HG02981 (cell line): ENCODE measurements at regions not wholly inside any gene's neighbourhood (a gene's known extent, or its start where the extent isn't known, plus 50 kb on each side); places are given as distances from the start of the nearest gene placed in this dataset.

Experiments
- ATAC-seq: cut with Tn5 transposase; IDR thresholded peaks from one replicate; pipeline ENCODE4 v1.9.1; 2021; ENCODE audit warnings: mild to moderate bottlenecking, moderate library complexity; ENCODE audit not compliant: unreplicated experiment

DNA sequence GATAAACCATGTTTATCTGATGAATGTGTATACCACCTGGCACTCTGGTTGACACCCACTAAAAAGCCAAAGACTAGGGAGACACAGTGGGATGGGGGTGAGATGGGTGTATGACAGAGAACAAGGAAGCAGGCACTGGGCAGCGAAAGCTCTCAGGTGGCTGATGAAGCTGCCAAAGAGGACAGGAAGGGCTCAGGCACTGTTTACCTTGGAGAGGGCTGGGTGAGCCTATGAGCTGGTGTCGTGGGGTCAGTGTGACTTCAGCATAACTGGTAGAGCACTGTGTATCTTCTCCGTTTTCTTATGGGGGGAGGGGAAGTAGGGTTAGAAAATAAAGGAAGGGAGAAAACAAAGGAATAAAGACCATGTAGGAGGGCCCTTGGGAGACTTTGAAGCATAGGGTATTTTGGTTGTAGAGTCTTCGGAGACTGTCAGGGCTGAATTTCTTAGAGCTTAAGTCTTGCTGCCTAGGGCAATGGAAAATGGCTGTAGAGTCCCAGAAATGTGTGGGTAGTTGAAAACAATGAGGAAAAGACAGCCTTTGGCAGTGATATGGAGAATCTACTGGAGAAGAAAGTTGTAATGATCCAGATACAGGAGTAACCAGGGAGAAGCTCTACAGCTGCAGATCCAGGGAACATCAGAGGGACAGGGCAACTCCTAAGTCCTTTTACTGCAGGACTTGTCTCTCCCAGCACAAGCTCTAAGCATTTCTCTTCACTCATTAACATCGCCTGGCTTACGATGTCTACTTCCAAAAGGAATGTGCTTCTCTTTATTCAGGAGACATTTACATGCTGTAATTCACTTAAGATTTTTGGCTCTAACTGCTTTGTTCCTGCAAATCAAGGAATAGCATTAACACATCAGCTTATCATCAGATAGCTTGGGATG is 120.0 kb downstream of the AQP4 start:
- ATAC-seq, result no peak

DNA sequence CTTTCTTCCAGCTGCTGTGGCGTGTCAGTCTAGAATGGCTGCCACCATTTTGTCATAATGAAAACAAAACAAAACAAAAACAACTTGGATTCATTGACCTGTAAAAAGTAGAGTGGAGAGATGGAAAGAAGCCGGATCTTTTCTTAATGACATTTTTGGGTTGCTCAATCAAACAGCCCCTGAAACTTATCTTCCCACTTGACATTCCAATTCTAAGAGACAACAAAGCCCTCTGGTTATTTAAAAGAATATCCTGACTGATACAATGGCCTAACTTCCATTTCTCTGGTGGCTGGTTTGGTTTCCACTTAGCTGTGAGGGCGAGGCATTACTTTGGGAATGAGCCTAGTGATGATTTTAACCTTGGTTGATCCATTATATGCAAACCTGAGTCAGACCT is 123.7 kb downstream of the AQP4 start:
- ATAC-seq, result no peak

DNA sequence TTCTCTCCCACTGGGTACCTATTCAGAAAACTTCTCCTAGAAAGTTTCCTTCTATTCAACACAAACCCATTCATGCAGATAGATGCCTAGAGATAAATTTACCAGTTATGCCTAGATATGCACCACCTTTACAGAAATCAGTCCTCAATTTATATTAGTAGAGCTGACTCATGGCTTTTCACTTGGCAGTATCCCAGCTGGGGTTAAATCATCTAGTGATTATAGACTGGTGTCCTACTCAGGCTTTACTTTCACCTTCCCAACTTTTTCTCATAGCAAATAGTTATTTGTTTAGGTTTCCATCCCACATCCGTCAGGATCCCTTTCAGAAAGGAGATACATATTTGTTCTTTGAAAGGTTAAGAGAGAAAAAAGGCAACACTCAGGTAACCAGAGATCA is 124.5 kb downstream of the AQP4 start:
- ATAC-seq, result no peak

DNA sequence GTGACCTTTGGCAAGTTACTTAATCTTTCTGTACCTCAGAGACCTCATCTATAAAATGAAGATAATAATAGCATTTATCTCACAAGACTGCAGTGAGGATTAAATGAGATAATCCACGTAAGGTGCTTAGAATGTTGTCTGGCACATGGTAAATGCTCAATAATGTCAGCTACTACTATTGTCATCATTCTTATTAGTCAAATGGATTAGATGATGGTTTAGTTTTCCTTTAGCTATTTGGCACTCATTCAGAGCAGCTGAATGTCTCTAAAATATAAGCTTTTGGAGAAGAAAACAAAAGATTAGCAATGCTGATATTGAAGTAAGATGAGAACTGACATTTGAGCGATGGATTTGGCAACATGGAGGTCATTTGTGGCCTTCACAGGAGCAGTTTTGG is 125.1 kb downstream of the AQP4 start:
- no peak for ATAC-seq

DNA sequence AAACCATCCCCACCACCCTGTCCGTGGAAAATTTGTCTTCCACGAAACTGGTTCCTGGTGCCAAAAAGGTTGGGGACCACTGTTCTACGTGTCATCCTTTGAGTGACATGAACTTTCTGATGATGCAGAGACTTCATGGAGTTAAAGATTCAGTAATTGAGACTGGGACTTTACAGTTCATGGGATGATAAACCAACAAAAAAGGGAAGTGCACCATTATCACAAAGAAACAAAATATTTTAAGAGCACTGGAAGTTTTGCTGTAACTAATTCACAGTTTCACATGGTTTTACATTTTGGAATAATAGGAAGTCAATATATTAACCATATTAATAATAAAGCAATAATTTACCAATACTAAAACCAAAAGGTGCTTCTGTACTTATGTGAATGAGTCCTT is 126.8 kb downstream of the AQP4 start:
- ATAC-seq, result no peak

DNA sequence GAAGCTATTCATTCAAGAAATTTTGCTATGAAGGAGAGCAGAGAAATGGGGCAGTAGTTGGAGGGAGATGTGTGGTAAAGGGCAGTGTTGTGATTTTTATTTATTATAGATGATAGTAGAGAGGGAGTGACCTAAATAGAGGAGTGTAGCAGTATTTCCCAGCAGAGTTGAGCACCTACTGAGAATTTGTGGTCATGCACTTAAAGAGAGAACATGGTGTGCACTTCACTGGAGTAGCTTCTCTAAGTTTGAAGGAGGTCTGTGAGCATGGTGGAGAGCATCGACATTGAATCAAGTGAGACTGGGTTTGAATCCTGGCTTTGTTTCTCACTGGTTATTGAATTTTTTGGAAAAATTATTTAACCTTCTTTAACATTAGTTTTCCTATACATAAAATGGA is 129.2 kb downstream of the AQP4 start:
- no peak for ATAC-seq

DNA sequence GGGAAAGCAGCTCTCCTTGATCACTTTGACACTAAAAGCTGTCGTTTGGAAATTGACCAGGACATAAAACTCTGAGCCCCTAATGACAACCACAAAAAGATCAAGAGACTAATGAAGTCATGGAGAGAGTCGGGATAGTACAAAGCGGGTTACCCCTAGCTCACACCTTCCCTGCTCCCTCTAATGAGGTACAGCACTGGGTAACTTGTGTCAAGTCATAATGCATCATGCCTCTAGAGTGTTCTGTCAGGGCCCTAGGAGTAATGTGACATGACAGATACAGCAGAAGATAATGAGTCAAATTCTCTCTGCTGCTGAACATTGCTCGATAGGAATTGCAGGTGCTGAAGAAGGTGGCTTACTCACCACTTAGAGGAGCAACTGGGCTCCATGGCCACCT is 130.7 kb downstream of the AQP4 start:
- ATAC-seq, result no peak

DNA sequence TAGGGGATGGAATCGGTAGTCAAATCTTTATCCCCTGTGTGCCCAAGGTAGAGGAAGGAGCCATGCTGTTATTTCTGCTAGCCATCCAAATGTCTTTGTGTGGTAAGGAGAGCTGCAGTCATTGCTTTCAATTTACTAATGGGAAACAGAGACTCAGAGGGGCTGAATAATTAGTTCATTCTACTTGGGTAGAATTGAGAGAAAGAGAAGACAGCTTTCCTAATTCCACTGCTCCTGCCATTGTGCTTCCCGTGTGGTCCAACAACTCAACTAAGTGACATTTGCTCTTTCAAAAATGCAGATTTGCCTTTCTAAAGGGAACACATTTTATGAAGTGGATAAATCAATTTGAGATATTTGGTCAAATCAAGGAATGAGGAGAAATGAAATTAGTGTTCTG is 136.1 kb downstream of the AQP4 start:
- ATAC-seq, result no peak

DNA sequence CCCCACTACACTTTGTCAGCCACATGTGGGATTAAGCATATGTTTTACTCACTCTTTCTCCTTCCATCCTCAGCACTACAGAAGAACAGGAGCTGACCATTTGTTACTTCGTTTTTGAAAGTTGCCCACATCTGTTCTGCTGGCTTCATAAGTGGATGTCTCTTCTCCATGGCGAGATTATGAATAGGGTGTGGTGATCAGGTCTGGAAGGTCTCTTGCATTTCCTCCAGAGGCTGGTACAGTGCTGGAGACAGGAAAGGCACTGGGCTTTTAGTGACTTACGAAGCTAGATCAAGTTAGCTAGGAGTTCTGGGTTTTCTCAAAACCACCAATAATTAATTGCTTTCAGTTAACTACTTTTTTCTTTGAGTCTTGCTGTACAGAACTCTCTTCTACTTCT is 136.5 kb downstream of the AQP4 start:
- no peak for ATAC-seq

DNA sequence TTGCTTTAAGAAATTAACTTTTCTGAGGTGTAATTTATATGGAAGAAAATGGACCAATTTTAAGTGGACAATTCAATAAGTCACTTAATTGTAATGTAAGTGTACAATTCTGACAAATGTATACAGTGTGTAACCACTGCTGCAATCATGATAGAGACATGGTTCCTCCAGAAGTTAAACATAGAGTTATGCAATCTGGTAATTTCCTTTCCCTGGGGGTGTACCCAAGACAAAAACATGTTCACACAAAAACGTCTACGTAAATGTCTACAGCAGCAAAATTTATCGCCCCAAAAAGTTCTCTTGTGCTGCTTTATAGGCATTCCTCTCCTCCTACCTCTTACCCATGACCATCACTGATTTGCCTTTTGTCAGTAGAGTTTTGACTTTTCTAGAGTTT is 141.5 kb downstream of the AQP4 start:
- ATAC-seq, result no peak

DNA sequence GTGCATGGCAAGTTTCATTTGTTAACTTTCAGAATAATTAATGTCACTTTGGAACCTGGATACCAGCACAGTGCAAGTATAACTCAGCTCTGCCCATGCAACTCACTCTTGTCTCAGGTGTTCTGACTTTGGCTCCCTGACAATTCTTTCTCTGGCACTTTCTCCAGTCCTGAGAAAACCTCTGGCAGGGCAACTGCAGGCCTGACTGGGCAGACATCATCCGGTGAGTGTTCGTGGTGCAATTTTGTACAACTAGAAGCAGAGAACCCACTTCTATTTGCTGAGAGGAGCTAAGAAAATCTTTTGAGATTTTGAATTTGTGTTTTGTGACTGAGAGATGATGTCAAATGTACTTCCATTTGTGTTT is 143.0 kb downstream of the AQP4 start:
- ATAC-seq, result no peak

DNA sequence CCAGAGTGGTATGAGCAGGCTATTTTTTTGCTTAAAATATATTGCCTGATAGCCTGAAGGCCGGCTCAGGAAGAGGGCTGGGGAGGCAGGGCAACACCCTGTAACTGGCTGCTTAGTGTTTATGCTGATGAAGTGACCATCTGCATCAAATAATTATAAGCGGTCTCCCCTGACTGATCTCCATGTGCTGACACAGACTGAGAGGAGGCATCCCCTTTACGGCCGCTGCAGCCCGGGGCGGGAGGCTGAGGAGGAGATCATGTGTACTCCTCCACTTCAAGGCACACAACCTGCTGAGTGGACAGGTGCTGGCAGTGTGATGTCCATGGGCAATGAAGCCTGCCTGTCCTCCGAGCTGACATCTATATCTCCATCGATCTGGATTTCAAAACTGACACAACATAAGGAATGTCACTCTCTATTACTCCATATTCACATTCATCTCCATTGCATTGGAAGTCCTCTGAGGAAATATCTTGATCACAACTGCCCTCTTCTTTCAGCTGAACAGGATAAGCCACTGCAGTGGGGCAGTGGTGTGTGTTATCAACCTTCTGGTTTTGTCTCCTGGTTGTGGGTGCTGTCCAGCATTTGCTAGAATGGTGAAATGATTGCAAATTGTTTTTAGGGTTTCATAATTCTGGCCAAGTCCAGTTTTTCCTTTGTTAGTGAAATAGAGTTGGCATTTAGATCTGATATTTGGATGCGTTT is 143.5 kb downstream of the AQP4 start:
- no peak for ATAC-seq

DNA sequence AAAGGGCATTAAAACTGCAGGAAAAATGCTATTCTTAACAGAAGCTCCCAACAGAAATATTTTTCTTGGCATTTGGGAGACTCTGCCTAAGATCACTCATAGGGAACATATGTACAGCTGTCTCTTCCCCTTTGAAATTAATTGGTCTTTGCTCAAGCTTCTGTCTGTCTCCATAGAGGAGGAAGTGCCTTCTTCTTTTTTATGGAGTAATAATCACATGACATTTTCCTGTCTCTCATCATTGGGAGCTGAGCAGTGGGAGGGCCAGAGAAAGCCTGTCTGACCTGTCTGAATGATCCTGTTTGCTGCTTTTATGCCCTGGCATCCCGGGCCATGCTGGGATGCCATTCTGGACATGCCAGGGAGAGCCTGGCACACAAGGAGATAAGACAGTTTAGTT is 145.6 kb downstream of the AQP4 start:
- no peak for ATAC-seq

DNA sequence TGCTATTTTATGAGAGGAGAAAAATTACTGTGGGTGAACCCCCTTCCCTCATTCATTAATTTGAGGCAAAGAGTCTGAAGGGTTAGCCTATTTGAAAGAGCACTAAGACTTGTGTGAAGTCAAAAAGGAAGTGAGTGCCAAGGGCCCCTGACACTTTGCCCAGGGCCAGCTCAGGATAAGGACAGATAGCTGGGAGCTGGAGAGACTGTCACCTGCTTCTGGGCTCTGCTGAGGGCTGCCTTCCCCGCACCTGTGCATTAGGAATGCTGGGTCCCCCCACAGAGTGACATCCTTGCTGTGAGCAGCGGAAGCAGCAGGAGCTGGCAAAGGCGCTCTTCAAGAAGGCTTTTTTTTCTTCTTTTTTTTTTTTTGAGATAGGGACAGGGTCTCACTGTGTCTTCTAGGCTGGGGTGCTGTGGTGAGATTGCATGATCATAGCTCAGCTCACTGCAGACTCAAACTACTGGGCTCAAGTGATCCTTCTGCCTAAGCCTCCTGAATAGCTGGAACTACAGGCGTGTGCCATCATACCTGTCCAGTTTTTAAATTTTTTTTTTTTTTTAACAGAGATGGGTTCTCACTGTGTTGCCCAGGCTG is 148.3 kb downstream of the AQP4 start:
- no peak for ATAC-seq

DNA sequence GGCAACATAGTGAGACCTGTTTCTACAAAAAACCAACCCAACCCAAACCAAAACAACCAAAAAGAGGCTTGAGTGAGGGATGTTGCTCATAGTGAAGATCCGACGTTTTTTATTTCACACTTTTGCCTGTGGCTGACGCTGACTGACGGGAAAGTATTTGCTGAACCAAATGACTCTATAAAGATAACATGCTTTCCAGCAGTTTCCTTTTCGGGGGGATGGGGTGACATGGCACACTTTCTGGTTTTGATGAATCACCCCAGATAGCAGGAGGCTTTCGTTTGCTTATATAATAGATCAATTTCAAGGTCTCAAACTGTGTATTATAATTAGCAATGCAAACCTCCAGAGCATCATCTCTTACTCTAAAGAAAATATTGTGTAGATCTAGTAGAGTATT is 150.8 kb downstream of the AQP4 start:
- no peak for ATAC-seq

DNA sequence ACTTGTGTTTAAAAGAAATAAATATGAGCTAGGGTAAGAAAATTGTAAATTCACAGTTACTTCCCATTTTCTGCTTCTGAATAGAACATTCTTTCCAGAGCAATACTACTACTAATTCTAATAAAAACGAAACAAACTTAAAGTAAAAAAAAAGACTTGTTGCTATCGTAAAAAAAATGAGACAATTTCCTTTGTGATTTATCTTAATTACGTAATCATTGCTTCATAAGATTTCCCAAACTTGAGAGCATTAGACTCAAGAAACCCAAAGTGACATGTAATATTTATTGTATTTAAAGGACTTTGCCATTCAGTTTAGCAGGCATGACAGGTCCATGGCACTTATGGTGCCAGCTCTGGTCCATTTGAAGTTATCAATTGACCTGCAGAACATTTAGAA is 153.8 kb downstream of the AQP4 start:
- no peak for ATAC-seq

DNA sequence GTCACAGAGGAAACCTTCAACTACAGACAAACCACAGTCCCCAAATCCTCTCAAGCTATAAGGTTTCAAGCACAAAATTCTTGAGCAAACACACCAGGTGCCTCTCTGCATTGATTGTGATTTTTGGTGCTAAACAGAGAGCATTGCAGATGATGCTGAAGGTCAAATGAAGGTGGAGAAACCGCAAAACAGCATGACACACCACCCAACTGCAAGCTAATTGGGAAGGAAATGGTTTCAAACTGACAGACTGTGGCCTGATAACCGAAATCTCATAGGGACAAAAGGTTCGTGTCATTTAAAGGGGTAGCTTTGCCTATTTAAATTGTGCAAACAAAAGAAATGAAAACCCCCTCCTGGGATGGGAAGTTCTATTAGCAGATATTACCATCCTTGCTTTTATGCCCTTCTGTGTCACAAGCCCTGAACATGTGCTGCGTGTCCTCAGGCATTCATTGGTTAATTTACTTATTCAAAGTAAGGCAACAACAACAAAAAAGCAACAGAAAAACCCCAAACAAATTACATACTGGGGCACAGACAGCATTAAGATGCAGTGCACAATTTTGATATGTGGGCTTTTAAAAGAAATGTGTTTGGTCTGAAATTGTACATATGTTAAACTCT is 154.9 kb downstream of the AQP4 start:
- ATAC-seq, result peak; percentile 79

DNA sequence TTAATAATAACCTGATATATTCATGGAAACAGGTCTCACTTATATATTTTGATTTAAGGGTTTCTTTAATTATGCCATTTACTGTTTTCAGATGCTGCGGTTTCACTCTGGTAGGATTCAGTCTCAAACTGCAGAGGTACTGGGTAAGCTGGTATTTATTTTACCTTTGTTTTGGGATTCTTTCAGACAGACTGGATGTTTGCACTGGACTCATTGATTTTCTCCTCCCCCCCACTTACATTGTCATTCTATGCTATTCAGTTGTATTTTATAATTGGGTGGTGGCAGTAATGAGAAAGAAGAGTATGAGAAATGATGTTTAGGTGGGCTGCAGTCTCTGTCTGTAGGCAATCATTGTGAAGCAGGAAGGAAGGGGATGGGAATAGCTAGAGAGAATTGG is 155.6 kb downstream of the AQP4 start:
- ATAC-seq, result no peak

DNA sequence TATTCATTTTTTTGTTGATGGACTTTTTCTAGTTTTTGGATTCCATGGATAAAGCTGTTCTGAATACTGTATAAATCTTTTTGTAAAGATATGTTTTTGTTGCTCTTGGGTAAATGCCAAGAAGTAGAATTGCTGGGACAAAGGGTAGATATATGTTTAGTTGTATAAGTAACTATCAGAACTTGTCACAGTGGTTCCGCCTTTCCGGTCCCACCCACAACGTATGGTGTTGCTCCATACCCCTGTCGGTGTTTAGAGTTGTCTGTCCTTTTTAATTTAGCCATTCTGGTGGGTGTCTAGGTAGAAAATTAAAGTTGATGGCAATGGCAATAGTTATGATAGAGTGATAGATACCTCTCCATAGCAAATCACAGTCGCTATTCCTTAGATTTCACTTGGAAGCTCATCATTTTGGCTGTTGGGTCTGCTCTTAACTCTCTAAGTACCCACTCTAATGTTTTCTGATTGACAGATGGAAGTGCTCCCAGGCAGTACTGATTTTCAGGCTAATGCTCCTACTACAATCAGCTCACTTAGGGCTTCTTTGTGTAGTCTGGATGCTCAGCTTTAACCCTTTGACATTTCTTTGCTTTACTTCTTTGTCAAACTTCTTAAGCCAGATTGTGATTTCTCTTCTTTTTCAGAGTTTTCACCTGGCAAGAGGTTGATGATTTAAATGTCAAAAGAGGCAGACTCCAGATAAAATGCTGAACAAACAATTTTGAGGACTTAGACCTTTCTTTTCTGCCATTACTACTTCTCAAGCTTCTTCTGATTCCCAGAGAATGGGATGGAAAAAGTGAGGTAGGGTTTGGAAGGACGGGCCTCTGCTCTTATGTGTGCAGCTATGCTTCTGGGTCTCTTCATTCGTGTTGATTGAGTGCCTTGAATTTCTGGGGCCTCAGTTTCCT is 156.4 kb downstream of the AQP4 start:
- ATAC-seq, result no peak

DNA sequence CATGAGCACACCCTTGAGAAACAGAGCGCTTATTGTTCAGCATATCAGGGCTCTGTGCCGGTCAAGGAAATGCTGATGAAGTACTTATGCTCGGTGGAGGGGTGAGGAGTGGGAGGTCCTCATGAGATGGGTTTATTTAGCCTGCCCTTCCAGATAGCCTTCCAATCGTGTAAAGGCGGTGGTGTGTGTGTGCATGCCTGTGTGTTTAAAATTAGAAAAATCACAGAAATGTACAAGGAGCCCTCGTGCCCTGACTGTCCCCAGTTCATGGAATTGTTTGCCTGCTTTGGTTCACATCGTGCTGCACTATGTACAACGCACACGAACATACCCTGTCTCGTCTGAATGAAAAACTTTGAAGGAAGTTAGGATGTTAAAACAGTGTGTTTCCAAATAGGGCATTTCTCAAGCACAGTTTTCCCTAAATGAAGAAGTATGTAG is 158.6 kb downstream of the AQP4 start:
- no peak for ATAC-seq

DNA sequence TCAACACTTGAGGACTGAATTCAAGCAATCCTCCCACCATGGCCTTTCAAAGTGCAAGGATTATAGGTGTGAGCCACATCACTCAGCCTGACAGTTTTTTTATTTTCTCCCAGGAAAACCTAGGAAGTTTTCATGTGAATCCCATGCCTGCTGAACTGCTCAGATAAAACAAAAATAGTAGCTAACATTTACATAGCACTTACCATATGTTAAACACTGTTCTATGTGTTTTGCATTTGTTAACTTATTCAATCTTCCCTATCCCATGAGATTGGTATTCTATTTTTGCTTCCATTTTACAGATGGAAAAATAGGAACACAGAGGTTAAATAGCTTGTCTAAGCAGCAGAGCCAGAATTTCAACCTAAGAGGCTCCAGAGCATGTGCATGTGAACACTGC is 157.4 kb upstream of the KCTD1 start:
- no peak for ATAC-seq
